Suppressor macrophage (primary cell): ENCODE measurements at regions not wholly inside any gene's neighbourhood (a gene's known extent, or its start where the extent isn't known, plus 50 kb on each side); places are given as distances from the start of the nearest gene placed in this dataset.

ENCODE experiments used
- DNase-seq, 4 experiments: peaks; one replicate each; pipeline ENCODE4 v3.0.0-alpha.2; 2020 to 2022

- DNase-seq = no peak
Observed at GRCh38 chr3:132189601-132190000, 127.6 kb upstream of the ACP3 start.

GRCh38 chr3:132196113-132196512 lies 121.1 kb upstream of the ACP3 start:
- no peak for DNase-seq

- DNase-seq = no peak
Observed at GRCh38 chr3:132198516-132198915, 118.7 kb upstream of the ACP3 start.

DNA sequence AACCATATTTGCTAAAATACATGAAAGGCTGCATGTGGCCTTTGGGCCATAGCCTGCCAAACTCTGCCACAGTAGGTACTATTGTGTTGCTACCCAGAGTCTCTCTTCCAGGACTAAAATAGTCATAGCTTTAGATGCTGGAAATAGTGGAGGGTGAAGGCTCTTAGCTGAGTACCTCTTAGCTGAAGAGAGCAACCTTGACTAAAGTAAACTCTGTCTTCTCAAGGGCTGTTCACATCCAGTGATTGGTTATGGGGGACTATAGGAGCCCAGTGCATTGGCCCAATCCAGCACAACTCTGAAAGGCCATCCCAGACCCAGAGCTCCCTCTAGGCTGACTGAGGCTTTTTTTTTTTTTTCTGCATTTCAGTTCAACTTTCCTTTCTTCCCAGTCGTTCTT lies 117.8 kb upstream of the ACP3 start:
- DNase-seq = no peak

- DNase-seq = no peak
Observed at GRCh38 chr3:132202586-132202985, 114.6 kb upstream of the ACP3 start.

DNA sequence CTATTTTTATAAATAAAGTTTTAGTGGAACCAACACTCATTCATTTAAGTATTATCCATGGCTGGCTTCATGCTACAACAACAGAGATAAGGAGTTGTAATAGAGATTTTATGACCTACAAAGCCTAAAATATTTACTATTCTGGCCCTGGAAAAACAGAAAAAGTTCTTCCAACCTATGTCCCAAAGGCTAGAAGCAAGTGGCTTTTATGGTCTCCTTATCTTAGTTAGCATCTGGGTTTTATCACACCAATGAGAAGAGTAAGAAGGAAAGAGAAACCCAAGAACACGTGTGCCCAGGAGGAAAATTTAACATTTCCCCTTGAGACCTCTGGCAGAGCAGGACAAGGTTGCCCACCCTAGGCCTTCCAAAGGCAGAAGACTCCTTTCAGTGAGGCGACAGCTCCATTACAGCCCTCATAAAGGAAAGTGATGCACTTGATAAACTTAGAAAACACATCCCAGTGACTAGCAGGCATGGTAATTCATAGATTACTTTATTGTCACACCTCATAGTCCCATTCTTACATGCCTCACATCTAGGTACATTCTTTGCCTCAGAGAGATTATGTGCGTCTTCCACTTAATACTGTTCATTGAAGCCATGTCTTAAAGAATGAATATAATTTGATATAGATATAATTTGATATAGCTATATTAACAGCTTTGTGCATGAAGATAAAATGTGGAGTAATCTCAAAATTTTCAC lies 113.2 kb upstream of the ACP3 start:
- no peak for DNase-seq

GRCh38 chr3:132205609-132206008 lies 111.6 kb upstream of the ACP3 start:
- DNase-seq = no peak

DNA sequence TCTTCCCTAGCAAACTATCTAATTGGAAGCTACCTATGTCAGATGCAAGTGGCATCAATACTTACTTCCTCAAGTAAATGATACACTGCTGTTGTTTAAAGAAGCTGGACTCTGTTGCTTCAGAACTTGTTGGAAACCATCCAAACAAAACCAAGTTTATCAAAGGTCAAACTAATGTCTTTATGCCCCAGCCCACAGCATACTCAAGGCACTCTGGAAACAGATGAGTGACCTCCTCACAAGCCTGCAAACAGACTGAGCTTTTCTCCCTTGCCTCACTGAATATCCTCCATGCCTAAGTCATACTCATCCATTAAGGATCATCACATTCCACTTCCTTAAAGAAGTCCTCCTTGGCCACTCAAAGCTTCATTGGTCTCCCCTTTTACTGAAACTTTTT lies 107.4 kb upstream of the ACP3 start:
- peak in 2 of 4 experiments; percentile 9 to 22 for DNase-seq

DNA sequence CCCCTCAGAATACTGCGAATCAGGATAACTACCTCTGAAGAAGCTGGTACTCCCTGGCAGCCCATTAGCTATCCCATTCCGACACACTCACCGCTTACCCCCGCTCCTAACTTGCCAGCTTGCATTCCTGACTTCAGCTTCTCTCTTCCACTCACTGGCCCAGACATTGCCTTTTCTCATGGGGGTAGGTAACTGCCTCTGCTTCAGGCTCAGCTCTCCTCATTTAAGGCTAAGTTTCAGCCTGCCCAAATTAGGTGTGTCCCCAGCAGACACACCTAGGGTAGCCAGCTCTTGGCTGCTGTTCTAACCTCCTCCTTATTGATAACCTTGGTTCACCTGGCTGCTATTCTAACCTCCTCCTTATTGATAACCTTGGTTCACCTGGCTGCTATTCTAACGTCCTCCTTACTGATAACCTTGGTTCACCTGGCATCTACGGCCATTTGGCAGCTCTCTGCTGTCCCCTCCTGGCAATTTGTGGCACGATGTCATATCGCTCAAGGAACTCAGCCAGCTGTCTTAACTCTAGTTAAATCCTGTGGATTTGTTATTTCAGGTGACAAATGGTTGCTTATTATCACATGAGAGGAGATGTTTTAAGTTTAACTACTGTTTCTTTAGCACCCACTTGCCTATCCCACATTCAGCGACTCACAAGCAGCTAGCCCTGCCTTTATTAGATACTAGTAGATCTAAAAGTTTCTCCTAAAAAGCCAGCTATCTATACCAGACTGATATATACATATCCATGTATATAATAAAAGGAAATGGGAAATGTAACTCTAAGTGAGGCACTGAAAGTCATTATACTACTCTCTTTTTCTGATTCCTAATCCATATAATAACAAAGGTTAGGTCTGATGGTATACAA lies 106.5 kb upstream of the ACP3 start:
- peak in 1 of 4 experiments; percentile 11 for DNase-seq

DNA sequence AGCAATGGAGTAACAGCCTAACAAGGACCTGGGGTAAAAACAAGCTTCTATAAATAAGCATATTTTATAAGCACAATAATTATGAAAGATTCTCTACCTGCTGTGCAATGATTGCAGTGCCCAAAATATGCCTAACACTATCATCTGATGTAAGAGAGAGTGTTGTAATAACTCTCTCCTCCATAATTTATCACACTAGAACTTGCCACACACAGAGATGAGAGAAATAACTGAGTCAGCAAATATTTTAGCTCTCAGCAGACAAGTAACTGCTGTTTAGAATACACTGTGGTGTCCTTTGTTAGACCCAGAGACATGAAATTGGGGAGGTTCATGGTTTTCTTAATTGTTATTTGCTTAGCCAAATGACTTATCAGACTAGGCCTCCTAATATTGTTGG lies 105.3 kb upstream of the ACP3 start:
- DNase-seq = peak in 2 of 4 experiments; percentile 8 to 16

DNA sequence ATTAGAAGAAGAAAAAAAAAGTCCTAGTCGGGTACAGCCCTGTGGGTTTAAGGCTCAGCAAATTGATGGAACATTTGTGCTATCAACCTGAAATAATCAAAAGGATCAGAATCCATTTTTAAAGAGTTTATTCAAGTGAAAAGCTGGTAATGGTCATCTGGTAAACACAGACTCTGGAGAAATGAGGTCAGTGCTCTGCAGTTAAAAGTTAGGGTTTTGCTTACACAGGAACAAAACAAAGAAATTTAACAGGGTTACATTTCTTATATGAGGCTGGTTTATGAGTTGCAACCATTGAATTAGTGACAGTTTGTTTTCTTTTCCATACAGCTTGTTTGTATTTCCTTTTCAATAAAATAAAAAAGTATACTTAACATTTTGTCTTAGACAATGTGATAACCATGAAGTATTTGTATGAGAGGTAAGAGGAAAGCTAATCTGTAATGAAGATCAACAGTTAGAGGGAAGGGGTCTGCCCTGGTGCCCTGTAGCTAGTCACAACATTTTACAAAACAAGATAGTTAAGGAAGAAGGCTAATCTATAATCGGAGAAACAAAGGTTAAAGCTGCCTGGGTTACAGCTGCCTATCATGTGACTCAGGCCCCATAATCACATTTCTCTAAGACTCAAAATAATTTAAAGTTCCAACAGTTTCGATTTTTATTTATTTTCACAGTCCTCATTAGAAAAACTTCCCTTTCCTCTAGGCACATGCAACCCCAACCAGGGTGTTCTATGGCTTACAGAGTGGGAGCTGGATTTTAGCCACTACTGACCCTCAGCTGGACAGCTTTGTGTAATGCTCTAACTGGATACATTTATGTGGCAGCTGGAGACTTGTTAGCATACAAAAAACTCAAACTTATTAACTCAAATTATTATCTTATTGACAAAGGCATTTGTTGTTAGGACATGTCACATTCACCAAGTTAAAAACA lies 98.1 kb upstream of the ACP3 start:
- DNase-seq = no peak

- no peak for DNase-seq
Observed at GRCh38 chr3:132220986-132221385, 96.2 kb upstream of the ACP3 start.

DNA sequence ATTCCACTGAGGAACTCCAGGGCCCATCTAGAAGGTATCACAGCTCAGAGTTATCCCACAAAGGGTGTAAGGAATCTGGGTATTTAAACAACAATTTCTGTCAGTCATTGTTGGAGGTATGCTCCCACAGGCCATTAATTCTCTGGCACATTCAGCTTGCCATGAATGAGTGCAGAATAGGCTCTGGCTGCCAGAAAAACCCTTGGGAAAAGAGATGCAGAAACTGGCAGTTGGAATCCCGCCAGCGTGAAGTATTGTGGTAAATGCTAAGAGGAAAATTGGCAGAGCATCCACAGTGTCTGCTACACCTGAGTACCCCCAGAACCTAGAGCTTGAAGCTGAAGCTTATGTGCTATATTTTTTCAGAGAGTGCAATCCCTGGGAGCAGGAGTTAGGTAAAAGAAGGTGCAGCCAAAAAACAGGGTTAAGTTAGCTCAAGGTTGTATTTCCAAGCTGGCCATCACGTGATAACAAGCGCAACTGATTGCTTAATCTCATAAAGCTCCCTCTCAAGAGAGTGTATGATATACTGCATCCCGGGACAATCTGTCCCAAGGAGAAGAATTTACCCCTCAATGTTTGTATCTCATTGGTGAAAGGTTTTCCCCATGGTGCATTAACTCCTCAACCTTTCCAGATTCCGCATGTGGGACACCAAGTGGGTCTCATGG lies 94.2 kb upstream of the ACP3 start:
- no peak for DNase-seq

GRCh38 chr3:132225664-132226063 lies 91.5 kb upstream of the ACP3 start:
- no peak for DNase-seq

DNA sequence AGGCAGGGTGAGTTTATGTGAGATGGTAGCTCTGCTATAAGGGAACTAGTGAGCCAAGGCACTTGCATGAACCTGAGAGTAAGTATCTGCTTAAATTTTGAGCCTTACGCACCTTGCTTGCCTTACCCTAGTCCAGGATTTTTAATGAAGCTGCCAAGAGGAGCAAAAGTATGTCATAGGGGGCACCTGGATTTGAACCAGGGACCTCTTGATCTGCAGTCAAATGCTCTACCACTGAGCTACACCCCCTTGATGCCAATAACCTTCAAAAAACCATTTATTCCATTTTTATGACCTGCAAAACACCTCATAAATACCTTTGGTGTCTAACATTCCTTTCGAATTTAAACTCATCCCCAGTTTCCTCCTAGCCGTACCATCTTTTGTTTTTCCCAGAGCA lies 88.3 kb upstream of the ACP3 start:
- peak in 1 of 4 experiments; percentile 16 for DNase-seq

DNA sequence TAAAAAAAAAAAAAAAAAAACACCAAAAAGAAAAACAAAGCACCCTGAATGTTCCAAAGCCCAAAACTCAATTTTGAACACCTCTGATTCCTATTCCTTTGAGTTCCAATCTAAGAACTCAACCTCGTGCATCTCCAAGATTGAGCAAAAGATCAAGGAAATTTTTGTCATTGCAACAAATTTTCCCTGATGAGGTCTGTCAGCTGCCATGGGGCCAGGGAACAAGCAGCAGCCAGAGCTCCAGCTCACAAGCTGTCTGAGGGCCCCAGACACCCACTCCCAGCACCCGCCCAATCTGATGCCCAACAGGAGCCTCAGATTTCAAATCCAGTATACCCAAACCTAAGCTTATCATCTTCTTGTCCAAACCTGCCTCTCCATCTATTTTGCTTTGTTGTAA lies 87.6 kb upstream of the ACP3 start:
- DNase-seq = no peak

DNA sequence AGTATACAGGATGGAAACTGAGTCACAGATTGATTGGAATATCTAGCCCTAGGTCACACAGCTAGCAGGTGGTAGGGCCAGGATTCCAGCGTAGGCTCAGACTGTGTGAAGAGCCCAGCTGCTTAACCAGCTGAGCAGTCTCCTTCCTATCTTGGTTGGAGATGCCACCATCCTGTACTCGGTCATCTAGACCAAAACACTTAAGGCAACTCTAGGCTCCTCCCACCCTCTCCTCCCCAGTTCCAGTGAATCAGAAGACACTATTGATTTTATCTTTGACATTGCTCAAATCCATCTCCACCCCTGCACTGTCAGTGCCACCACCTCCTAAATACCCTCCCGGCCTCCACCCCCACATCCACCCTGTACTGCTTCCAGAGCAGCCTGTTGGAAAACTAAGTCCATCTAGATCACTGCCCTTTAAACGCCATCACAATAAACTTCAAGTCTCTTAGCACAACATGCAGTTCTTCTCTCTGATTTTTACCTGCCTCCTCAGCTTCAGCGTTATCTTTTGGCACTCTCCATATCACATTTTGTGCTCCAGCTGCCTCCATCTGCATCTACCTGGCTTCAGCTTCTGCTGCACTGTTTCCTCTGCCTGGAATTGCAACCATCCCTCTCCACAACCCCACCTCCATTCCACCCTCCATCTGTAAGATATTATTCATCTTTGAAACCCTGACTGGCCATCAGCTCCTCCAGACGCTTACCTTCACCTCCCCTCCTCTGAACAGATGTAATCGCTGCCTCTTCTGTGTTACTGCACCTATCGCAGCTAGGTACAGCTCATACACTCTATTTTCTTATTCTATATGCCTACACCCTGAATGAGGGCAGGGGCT lies 86.8 kb upstream of the ACP3 start:
- DNase-seq = no peak

DNA sequence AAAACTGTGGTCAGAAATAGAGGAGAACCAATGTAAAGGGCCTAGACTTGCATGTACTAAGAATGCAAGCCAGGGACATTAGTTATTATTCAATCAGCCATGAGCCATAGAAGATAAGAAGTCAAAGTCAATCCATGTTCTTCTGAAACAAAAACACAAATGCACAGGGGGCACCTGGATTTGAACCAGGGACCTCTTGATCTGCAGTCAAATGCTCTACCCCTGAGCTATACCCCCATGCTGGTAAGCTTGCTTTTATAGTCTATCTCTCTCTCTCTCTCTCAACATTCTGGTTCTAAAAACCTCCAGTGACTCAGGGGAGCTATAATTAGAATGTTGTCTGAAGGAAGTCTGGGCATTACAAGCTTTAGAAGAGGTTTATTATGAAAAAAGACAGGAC lies 85.6 kb upstream of the ACP3 start:
- peak; percentile 27 to 46 (median 39) for DNase-seq

DNA sequence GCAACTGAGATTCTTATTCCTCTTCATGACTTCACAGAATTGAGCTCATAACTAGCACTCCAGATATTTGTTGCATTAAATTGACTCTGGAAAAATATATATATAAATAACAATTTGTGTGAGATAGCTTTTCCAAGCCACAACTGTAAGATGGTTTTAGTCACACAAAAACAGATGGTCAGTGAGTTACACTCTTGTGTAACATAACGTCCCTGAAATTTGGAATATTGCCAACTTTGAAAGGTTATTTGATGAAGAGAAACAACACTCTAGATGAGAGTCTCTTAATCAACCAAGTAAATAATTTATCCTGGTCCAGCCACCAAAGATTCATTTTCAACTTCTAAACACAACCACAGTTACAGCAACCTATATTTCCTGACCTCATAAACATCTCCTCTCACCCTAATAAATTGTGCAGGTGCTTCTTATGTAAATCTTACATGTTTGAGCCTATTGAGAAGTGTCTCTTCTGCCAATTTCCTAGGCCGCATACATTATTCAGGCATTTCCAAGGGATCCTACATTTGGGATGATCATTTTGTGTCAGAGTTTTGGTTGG lies 84.9 kb upstream of the ACP3 start:
- peak in 2 of 4 experiments; percentile 21 to 24 for DNase-seq

DNA sequence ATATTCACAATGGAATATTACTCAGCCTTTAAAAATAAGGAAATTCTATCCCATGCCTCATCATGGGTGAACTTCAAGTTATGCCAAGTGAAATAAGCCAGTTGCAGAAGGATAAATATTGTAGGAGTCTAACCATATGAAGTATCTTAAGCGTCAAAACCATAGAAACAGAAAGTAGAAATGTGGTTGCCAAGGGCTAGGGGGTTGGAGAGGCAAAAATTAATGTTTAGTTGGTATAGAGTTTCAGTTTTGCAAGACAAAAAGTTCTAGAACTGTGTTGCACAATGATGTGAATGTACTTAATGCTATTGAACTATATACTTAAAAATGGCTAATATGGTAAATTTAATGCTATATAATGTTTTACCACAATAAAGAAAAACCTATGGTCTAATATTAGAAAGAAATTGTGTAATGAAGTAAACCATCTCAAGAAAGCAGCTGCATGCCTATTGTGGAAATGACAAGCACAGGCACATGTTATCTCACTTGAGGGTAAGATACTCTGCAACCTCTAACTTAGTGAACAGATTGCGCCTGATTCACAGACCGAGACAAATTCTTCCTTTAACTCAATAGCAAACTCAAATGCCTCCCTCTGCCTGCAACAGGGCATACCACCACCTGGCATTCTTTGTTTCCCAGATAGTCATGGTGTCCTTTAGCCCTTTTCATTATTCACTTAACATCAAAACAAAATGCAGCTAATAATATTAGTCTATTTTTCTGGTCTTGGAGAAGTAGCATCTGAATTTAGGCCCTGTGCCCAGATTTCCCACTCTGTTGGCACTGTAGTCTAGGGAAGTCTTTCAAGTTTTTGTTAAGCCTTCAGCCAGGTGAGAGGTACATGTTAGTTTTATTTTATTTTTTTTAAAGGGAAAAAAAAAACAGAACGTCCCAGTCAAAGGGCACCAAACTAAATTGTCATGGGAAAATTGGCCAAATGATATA lies 80.2 kb upstream of the ACP3 start:
- no peak for DNase-seq
